NCI-H526 treated with DMSO at 0.1 percent for 48 hours (cell line): ENCODE measurements at regions not wholly inside any gene's neighbourhood (a gene's known extent, or its start where the extent isn't known, plus 50 kb on each side); places are given as distances from the start of the nearest gene placed in this dataset.
"Not testable (repeated sequence)": the region's sequence is repeated elsewhere in the genome, so short reads cannot be mapped to it uniquely, and the experiment has no call there.

Source experiments
- DNase-seq: peaks from one replicate; lab custom pipeline; 2025; lab: John Stamatoyannopoulos, UW

DNA sequence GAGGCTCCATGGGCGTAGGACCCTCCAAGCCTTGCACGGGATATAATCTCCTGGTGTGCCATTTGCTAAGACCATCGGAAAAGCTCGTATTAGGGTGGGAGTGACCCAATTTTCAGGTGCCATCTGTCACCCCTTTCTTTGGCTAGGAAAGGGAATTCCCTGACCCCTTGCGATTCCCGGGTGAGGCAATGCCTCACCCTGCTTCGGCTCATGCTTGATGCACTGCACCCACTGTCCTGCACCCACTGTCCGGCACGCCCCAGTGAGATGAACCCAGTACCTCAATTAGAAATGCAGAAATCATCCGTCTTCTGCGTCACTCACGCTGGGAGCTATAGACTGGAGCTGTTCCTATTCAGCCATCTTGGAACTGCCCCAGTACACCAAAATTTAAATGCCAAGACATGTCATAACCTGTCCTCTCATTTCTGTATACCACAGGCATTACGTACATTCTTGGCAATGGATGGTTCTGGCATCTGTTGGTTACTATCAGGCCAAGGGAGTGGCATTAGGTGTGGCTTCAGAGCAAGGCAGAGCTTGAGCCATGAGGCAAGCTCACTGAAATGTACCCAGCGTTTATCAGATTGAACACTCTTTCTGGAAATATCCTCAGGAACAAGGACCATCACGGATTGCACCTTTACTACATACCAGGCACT lies 95.4 kb upstream of the GALNT18 start:
- DNase-seq: no peak

DNA sequence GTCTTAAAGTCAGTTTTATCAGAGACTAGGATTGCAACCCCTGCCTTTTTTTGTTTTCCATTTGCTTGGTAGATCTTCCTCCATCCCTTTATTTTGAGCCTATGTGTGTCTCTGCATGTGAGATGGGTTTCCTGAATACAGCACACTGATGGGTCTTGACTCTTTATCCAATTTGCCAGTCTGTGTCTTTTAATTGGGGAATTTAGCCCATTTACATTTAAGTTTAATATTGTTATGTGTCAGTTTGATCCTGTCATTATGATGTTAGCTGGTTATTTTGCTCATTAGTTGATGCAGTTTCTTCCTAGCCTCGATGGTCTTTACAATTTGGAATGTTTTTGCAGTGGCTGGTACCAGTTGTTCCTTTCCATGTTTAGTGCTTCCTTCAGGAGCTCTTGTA lies 93.3 kb upstream of the GALNT18 start:
- not testable (repeated sequence) for DNase-seq

DNA sequence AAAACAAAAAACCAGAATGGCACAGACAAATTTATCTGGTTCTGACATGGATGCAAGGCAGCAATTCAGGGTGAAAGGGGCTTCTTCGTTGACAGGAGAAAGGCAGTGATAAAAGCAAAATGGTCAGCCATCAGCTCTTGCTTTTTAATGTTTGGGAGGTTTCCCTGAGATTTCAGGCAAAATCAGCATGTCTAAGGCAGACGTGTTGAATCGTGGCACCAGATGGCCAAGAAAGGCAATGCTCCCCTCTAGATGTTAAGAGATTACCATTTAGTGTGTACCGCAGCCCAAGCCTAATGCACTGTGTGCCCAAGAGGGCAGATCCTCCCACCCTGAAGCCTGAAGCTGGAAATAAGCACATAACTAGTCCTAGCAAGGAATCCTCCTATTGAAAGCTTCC lies 88.8 kb upstream of the GALNT18 start:
- DNase-seq: no peak

DNA sequence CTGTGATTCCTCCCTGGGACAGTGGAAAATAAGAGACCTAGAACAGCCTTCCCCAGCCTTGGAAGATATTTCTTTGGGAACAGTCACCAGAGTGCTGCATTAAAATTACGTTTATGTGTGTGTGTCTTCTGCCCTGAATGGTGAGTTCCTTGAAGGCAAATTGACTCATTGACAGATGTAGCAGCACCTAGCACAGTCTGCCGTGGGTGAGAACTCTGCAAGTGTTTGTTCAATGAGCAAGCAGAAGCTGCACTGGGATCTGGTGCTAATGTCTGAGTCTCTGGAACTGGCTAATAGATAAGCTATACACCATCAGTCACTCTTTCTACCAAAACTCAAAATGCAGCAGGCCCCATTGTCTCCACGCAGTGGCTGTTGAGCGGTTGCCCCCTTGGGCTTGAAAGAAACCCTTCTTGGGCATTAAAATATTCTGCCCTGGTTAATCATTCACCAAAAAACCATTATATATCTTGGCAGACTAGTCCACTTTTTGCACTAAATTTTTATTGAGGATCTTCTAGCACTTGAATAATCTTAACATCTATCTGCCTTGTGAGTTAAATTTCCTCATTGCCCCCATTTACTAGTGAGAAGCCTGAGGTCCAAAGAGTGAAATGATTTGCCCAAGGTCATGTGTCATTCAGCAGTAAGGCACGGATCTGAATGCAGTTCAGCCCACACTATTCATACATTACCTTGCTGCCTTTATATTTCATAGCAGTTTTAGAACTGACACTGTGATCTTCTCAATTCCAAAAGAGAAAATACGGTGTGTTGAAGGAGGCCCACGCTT lies 87.8 kb upstream of the GALNT18 start:
- no peak for DNase-seq

DNA sequence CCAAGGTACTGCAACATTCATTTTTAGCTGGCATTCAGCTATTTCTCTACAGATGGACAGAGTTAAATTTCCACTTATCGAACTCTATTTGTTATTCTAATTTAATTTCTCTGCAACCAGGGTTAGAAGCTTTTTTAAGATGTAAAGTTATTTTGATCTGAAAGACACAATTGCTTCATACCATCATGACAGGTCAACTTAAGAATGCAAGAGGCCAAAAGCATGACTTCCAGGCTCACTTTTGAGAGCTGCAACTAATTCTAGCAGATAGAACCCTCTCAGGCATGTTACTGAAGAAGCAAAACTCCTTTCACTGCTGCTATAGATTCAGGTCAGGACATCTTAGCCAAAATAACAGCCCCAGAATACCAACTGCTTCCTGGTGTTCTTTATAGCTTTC lies 86.5 kb upstream of the GALNT18 start:
- DNase-seq: no peak

DNA sequence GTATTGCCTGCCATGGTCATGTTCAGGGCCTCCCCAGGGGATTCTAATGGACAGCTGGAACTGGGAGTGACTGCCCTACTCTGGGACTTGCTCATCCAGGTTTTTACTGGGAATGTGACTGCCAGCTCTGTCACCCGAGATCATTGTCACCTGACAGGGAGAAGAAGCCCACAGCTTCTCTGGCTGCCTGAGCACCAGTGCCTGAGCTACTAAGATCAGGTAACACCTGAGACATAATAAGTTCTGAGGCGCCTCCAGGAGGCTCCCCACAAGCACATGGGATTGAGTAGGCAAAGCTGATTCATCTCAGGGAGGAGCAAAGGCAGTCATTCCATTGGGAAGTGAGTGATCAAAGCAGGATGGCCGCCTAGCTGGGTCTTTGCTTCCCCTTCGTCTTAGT lies 84.2 kb upstream of the GALNT18 start:
- no peak for DNase-seq

DNA sequence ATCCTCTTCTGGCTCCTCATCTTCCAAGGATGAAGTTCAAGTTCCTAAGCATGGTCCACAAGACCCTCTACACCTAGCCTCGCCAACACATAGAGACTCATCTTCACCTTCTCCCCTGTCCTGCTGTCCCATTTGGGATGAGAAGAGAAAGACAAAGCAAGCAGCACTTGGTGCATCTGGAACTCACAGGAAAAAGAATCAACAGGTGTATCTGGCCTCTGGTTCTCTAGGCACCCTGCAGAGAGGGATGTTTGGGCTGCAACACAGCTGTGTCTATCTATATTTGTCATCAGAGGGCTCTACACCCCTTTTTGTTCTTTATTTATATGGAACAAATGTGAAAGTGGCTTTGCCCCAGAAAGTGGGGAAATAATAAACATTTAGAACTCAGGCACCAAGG lies 82.1 kb upstream of the GALNT18 start:
- no peak for DNase-seq

DNA sequence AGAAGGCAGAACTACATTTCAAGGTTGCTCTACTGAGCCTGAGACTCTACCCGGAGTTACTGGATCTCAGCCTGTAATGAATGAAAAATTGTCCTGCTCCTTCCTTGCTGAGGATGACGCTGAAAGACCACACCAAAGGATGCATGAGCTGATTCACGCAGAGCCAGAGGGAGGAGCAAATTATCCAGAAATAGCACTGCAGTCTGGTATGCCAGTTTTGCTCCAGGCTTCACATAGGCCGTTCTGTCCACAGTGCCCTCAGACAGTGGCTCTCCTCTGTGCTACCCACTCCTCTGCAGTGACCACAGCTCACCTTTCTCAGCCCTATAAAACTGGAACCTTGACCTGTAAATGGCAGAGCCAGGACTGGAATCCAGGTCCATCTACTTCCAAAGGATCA lies 79.3 kb upstream of the GALNT18 start:
- no peak for DNase-seq

DNA sequence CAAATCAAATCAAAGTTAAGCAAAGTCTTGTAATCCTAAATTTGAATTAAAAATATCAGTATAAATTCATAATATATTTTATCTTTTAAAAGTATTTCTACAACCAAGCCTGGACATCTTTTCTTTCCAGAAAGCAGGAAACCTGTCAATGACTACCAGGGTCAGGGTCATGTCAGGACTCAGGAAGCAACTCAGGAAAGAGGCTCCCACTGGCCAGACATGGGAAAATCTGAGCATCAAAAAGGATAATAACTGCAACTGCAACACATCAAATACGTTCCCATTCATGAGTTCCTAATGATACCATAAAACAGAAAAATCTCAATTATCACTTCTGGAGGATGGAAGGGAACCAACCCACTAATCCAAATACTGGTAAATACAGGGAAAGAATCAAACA lies 76.0 kb upstream of the GALNT18 start:
- DNase-seq: no peak

DNA sequence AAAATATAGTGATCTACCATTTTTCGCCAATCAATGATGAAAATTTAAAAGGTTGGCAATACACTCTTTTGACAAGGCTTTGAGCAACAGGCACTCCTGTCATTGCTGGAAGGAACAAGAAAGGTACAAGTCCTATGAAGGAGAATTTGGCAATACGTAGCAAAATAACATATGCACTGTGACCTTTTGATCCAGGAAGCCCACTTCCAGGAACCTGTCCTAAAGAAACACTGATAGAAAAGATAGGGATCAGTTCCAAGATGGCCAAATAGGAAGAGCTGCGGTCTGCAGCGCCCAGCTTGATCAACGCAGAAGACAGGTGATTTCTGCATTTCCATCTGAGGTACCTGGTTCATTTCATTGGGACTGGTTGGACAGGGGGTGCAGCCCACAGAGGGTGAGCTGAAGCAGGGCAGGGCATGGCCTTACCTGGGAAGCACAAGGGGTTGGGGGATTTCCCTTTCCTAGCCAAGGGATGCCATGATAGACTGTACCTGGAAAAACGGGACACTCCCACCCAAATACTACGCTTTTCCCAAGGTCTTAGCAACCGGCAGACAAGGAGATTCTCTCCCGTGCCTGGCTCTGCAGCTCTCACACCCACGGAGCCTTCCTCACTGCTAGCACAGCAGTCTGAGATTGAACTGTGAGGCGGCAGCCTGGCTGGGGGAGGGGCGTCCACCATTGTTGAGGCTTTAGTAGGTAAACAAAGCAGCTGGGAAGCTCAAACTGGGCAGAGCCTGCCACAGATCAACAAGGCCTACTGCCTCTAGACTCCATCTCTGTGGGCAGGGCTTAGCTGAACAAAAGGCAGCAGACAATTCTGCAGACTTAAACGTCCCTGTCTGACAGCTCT lies 69.7 kb upstream of the GALNT18 start:
- peak; percentile 11 for DNase-seq

DNA sequence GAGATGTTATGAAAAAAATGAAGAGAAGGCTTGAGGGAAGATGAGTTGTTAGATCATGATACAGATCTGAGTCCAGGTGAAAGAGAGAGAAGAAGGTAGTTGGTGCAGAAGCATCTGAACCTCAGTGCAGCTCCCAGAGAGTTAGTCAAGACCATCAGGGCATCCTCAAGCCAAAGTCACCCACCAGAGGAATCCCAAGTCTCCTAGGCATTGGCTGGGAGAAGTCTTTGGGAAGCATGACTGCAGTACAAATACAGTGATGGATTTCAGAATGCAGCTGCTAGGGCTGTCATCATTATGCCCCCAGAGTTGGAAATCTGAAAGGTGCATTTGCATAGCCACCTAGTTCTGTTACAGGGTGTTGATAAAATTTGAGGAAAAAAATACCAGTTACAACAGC lies 59.7 kb upstream of the GALNT18 start:
- no peak for DNase-seq

DNA sequence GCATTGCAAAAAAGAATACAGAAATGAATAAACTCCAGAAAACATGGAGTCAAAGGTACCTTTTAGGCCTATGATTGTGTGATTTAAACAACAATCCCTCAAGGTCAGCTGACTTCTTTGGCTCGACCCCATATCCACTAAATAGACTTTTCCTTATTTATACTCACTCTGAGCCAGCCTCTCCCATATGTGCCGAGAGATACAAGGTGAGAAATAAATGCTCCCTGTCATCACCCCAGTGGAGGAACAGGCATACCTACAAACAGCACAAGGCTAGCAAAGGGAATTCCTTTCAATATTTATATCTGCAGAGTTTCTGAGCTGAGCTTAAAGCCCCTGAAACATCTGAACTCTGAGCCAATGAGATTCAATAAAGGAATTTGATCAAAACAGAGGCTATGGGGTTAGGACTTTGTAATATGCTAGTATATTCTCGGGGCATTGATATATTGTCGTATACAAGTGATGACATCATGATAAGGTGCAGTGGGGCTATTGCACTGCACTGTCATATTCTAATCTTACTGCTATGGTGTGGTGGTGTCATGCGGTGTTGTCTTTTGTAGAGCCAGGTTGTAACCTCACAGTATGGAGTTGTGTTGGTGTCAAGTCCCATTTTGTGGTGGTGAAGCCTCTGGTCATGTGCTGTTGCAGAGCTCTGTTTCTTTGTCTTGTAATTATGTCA lies 56.0 kb upstream of the GALNT18 start:
- DNase-seq: no peak

DNA sequence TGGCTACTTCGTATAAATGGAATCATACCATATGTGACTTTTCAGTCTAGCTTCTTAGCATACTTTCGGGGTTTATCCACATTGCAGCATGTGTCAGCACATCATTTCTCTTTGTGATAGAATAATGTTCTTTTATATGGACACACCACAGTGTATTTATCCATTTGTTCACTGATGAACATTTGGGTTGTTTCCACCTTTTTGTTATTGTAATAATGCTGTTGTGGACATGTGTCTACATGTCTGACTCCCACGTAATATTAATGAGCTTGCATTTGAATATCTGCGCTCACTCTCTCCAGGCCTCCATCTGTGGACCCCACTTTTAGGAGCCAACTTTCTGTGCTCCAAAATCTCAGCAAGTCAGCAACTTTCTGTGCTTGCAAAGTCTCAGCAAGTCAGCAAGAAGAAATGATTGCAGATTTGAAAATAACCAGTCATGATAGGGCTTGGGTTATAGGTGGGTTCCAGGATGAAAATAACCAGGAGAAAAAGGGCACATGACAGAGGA lies 53.9 kb upstream of the GALNT18 start:
- DNase-seq: no peak

DNA sequence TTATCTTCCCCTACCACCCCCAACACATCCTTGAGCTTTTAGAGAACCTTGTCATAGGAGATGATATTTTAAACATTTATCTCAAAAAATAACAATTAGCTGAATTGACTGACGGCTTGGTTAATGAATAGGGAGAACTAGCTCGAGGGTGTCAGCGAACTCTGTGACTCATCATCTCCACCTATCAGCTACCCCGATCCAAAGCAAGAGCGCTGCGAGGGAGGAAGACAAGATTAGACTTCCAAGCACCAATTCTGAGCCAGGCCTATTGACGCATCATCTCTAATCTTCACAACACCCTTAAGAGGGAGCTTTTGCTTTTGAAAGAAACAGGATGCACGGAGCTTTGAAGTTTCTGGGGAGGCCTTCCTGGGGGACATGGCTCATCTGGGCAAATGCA lies 51.0 kb upstream of the GALNT18 start:
- DNase-seq: no peak

DNA sequence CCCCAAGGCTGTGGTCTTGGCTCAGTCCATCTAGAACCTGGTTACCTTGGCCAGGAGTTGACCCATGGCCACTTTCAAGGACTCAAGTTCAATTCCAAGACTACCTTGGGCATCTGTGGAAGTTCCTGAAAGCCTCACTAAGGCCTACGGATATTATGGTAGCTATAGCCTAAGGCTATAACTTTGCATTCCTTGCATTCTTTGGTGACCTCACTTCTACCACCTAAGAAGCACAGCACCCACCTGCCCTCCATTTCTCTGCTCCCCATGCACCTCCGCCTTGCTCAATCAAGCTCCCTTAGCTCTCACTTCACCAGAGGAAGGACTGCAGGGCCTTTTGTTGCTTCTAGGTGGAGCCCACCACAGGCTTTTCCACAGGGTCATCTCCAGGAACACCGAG lies 50.3 kb upstream of the GALNT18 start:
- no peak for DNase-seq
